HG03432 (cell line): ENCODE measurements at regions not wholly inside any gene's neighbourhood (a gene's known extent, or its start where the extent isn't known, plus 50 kb on each side); places are given as distances from the start of the nearest gene placed in this dataset.
A peak's percentile ranks its signal among the peaks of the same experiment; 100 is the strongest.
"Not testable (repeated sequence)": the region's sequence is repeated elsewhere in the genome, so short reads cannot be mapped to it uniquely, and the experiment has no call there.

Source experiments
- ATAC-seq: cut with Tn5 transposase; IDR thresholded peaks from one replicate; pipeline ENCODE4 v1.9.1; 2021; ENCODE audit warnings: mild to moderate bottlenecking, moderate library complexity; ENCODE audit not compliant: unreplicated experiment

GRCh38 chr13:103517066-103517767, 451.0 kb upstream of the SLC10A2 start:
- ATAC-seq: peak; percentile 91

DNA sequence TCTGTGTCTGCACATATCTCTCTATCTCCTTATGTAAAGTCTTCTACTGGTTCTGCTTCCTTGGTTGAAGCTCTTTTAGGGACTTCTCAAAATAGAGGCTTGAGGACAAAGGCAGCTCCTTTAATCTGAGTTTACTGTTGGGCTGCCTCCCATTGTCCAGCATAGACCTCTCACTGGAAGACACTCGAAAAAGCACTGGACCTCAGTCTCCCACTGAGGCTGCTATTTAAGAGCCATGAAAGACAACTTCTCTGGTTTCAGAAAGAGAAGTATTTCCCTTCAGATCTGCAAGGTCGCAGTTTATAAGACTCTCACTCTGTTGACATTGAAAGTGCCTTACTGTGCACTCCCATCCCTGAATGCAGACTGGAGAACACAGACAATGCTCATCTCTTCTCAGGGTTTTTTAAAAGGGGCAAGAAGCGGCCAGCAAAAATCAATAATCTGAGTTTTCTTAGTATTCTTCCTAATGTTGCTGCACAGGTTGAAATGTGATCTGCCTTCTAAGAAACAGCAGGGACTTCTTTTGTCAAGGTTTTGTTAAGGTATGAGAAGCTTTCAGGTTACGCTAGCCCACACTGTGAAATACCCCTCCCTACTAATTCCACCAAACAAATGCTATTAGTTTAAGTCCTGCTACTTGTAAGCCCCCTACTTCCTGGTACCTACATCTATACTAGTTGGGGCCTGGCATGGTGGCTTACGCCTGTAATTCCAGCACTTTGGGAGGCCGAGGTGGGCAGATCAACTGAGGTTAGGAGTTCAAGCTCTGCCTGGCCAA, 450.0 kb upstream of the SLC10A2 start:
- ATAC-seq: no peak

- ATAC-seq: no peak
These were observed 449.2 kb upstream of the SLC10A2 start for GRCh38 chr13:103515410-103515809.

- ATAC-seq: no peak
These were observed 448.4 kb upstream of the SLC10A2 start for GRCh38 chr13:103514619-103515018.

- no peak for ATAC-seq
These were observed 448.0 kb upstream of the SLC10A2 start for GRCh38 chr13:103514188-103514587.

GRCh38 chr13:103510007-103510535, 443.9 kb upstream of the SLC10A2 start:
- ATAC-seq: no peak

- ATAC-seq: no peak
These were observed 431.2 kb upstream of the SLC10A2 start for GRCh38 chr13:103497404-103497803.

DNA sequence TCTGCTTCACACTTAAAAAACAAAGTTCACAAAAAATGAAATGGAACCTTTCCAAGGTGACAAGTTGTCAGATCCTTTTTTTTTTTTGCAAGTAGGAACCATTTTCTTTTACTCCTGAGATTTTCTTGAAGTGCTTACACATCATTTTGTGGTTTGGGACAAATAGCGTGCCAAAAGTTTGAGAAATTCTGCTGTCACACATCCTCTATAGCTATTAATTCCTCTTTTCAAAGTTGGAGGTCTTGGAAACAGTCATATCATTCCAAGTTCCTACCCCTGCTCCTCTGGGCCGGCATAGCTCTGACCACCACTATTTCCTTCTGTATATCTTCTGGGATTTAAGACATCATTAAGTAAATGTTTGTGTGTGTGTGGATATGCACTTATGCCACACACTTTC, 421.6 kb upstream of the SLC10A2 start:
- no peak for ATAC-seq

GRCh38 chr13:103473081-103473480, 406.9 kb upstream of the SLC10A2 start:
- ATAC-seq: no peak

DNA sequence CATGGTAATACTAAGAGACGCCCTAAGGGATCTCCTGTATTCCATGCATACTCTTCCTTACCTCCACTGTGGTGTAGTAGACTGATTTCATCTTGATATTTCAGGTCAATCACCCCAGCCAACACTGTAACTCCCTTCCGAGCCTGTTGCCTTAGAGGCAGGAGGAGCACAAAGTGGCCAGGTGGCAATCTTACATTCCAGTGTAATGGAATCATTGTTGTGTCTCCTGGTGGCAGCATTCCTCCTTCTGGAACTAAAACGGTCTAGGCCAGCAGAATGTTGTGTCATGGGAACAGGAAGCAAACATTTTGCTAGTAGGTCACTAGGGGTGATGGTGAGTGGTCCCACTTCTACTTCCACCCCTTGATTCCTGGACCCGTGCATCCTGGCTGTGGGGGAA, 405.7 kb upstream of the SLC10A2 start:
- no peak for ATAC-seq

- ATAC-seq: no peak
These were observed 403.6 kb upstream of the SLC10A2 start for GRCh38 chr13:103469771-103470170.

GRCh38 chr13:103466761-103467160, 400.5 kb upstream of the SLC10A2 start:
- ATAC-seq: no peak

- ATAC-seq: not testable (repeated sequence)
These were observed 394.0 kb upstream of the SLC10A2 start for GRCh38 chr13:103460246-103460645.

- ATAC-seq: not testable (repeated sequence)
These were observed 390.8 kb upstream of the SLC10A2 start for GRCh38 chr13:103457050-103457449.

GRCh38 chr13:103451656-103452055, 385.4 kb upstream of the SLC10A2 start:
- no peak for ATAC-seq

DNA sequence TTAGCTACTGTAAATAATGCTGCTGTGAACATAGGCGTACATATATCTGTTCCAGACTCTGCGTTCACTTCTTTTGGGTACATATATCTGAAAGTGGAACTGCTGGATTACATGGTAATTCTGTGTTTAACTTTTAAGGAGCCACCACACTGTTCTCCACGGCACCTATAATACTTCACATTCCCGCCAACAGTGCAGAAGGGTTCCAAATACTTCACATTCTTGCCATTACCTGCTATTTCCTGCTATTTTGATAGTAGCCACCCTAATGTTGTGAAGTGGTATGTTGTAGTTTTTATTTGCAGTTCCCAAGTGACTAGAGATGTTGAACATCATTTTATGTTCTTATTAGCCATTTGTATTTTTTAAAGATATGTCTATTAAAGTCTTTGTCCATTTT, 377.4 kb upstream of the SLC10A2 start:
- no peak for ATAC-seq

- ATAC-seq: no peak
These were observed 371.4 kb upstream of the SLC10A2 start for GRCh38 chr13:103437651-103438050.

GRCh38 chr13:103436057-103436654, 369.9 kb upstream of the SLC10A2 start:
- ATAC-seq: no peak

DNA sequence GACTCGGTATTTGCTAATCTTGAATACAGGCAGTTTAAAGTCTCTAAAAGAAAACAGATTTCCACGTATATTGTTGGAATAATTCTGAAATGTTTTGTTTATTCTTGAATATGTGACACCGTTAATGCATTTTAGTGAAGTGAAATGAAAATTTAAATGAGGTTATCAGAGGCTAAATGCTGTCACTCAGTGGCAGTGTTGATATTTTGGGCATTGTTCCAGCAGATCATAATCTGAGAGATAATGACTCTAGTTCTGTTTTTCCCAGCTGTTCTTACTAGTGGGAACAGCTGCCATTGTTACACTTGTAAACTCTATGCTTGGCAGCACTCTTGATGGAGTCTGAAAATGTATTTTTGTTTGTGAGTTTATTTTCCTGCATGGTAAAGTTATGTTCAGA, 365.6 kb upstream of the SLC10A2 start:
- no peak for ATAC-seq

GRCh38 chr13:103430368-103430767, 364.2 kb upstream of the SLC10A2 start:
- ATAC-seq: no peak

GRCh38 chr13:103410002-103410401, 343.8 kb upstream of the SLC10A2 start:
- no peak for ATAC-seq

- no peak for ATAC-seq
These were observed 340.8 kb upstream of the SLC10A2 start for GRCh38 chr13:103406967-103407366.
